GM19239 (cell line): ENCODE measurements at regions not wholly inside any gene's neighbourhood (a gene's known extent, or its start where the extent isn't known, plus 50 kb on each side); places are given as distances from the start of the nearest gene placed in this dataset.
"Not testable (repeated sequence)": the region's sequence is repeated elsewhere in the genome, so short reads cannot be mapped to it uniquely, and the experiment has no call there.

Source experiments
- DNase-seq: peaks from one replicate; pipeline ENCODE4 v3.0.0; 2011; ENCODE audit warnings: low spot score; ENCODE audit not compliant: insufficient read length
- FAIRE-seq: peaks from 2 replicates; lab custom pipeline; 2011; peaks lifted over from hg19 to GRCh38; lab: Jason Lieb, UNC

DNA sequence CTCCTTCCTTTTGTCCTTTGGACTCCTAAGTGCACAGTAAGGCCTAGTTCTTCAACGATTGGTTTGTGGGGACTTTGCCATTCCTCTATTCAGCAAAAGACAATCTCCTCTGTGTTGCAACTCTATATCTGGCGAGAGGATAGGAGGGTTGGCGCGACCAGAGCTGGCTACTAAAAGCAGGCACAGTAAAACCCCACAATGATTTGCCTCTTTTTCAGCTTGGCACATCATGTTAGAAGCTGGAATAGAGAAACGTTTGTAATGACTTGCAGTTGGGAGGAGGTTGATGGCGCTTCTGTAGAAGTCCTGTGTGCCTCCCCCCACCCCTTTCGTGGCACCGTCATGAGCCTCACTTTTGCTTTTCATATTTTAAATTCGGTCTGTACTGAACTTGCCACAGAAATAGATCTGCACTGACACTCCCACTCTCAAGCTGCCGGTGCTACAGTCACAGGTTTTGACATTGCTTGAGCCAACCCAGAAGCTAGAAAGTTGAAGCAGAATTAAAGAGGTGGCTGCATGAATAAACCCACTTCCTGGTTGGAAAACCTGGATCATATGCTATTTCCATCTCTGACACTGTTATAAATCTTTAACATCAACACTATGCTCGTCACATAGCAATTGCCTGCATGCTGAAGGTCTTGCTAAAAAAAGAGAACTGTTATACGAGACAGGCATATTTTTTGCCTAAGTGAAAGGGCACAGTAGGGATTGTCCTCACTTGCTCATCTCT lies 315.3 kb upstream of the PRICKLE1 start:
- DNase-seq (no peak), FAIRE-seq (no peak)

DNA sequence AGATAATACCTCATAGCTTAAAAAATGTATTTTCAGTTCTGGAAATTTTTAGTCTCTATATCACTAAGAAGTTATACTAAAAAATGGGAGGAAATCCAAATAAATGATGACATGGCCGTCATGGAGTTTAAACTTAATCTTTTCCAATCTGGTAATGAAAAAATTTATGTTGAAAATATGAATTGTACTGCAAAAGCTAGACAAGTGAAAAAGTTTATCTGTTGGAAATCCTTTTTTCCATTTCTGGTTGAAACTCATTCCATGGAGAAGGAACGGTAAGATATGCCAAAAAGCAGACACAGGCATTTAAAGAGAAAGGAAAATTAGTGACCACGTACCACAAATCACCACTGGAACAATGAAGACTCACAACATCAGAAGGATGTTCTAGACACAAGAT lies 314.2 kb upstream of the PRICKLE1 start:
- no peak for FAIRE-seq

GRCh38 chr12:42902001-42902400 lies 312.5 kb upstream of the PRICKLE1 start:
- DNase-seq: no peak
- FAIRE-seq: no peak

More for the DNA sequence above, 314.2 kb upstream of the PRICKLE1 start:
- DNase-seq: no peak

DNA sequence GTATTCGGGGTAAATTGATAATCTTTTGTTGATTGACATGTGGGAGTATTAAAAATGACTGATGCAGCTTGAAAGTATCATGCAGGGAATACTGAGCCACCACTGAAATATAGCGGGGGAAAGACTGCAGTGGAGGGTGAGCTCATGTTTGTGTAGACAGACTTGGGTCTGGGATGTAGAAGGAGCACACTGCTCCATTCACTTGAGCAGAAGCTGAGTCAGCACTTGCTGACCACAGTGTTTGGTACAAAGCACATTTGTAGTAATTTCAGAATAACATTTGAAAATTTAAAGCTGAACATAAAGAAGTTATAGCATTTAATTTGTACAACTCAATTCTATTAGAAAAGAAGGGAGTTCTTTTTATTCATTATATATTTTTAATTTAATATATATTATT lies 304.3 kb upstream of the PRICKLE1 start:
- no peak for FAIRE-seq
- no peak for DNase-seq

GRCh38 chr12:42892702-42893551 lies 303.4 kb upstream of the PRICKLE1 start:
- FAIRE-seq (no peak), DNase-seq (no peak)

- DNase-seq (no peak), FAIRE-seq (no peak)
These were observed 298.1 kb upstream of the PRICKLE1 start for GRCh38 chr12:42887657-42888056.

GRCh38 chr12:42886160-42886559 lies 296.6 kb upstream of the PRICKLE1 start:
- no peak for FAIRE-seq
- DNase-seq: no peak

DNA sequence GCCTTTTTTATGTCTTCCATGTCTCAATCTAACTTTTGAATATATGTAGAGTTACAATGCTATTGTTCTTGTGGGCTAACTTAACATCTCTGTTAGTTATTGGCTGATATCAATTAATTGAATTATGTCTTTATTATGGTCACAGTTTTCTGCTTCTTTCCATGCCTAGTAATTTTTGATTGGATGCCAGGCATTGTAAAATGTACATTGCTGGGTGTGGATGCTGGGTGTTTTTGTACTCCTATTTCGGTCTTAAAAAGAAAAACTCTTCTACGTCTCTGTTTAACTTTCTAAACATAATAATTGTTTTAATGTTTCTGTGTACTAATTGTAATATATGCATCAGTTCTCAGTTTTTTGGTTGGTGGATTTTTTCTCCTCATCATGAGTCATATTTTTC lies 296.1 kb upstream of the PRICKLE1 start:
- FAIRE-seq: no peak
- DNase-seq: no peak

DNA sequence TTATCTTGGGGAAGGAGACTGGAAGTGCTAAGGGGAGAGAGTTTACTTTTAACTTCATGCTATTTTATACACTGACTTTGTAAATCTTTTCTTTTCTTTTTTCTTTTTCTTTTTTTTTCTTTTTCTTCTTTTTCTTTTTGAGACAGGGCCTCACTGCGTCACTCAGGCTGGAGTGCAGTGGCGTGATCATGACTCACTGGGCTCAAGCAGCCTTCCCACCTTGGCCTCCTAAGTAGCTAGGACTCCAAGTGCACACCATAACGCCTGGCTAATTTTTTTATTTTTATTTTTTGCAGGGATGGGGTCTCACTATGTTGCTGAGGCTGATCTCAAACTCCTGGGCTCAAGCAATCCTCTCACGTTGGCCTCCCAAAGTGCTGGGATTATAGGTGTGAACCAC lies 294.6 kb upstream of the PRICKLE1 start:
- FAIRE-seq: no peak

GRCh38 chr12:42873401-42873800 lies 283.9 kb upstream of the PRICKLE1 start:
- no peak for FAIRE-seq
- DNase-seq: no peak

More for the DNA sequence above, 294.6 kb upstream of the PRICKLE1 start:
- DNase-seq: no peak

DNA sequence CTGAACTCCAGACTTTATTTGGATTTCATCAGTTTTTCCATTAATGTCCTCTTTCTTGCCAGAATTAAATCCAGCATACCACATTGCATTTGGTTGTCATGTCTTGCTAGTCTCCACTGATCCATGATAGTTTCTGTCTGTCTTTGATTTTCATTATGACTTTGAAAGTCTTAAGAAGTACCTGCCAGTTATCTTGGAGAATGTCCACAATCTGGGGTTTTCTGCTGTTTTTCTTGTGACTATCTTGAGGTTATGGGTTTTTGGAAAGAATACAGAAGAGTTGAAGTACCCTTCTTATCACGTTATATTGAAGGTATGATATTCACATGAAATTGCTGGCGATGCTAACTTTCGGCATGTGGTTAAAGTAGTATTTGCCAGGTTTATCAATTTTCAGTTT lies 282.3 kb upstream of the PRICKLE1 start:
- DNase-seq: no peak
- FAIRE-seq: no peak

DNA sequence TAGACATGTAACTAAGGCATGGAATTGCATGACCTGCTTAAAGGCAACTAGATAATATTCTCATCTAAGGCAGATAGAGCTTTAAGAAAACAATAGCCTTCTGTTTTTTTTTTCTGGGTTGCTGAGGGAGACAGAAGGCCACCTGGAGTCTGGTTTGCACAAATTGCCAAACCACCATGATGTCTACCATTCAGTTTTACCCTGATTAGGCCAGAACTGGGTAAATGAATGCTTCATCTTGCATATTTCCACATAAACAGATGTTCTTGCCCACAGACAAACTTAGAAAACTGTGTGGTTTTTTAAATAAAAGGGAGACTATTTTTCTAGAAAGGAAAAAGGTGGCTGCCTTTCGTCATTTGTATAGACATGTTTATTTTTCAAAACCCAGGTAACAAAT lies 278.7 kb upstream of the PRICKLE1 start:
- DNase-seq (no peak), FAIRE-seq (no peak)

GRCh38 chr12:42865282-42865681 lies 275.7 kb upstream of the PRICKLE1 start:
- FAIRE-seq: no peak
- DNase-seq: no peak

DNA sequence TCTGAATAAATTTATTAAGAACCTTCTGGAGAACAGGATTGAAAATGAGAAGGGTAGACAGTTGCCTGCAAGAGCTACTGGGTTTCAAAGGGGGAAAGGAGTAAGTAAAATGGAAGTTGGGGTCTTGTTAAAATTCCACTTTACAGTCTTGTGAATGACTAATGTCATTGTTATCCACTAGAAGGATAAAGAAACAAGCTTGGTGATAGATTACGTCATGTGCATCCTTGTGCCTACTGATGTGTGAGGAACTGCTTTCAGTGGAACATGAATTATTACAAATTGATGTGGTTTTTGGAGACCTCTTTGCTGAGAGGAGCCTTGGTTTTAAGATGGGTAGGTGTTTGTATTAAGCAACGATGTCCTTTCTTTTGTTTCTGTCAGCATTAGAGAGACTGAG lies 272.5 kb upstream of the PRICKLE1 start:
- FAIRE-seq (no peak), DNase-seq (no peak)

GRCh38 chr12:42860331-42860730 lies 270.8 kb upstream of the PRICKLE1 start:
- FAIRE-seq, DNase-seq: not testable (repeated sequence)

GRCh38 chr12:42859612-42860011 lies 270.1 kb upstream of the PRICKLE1 start:
- FAIRE-seq: no peak

DNA sequence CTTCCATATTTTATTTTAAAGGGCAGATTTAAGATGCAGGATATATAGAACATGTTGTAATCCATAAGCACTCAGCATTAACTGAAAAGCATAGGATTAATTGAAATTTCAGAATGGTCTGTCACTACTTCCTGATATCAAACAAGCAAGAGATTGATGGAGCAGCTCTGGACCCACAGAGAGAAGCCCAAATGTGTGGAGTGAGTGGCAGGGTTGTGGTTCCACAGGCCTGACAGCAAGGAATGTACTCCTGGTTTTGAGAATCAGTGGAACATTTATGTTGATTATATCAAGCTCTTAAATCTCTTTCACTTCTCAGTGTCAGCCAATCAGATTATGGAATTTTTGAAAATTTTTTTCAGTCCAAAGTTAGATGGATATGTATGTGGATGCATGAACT lies 267.6 kb upstream of the PRICKLE1 start:
- no peak for FAIRE-seq

More at GRCh38 chr12:42859612-42860011, 270.1 kb upstream of the PRICKLE1 start:
- no peak for DNase-seq

GRCh38 chr12:42855362-42855950 lies 265.9 kb upstream of the PRICKLE1 start:
- FAIRE-seq (no peak), DNase-seq (no peak)

More for the DNA sequence above, 267.6 kb upstream of the PRICKLE1 start:
- no peak for DNase-seq

DNA sequence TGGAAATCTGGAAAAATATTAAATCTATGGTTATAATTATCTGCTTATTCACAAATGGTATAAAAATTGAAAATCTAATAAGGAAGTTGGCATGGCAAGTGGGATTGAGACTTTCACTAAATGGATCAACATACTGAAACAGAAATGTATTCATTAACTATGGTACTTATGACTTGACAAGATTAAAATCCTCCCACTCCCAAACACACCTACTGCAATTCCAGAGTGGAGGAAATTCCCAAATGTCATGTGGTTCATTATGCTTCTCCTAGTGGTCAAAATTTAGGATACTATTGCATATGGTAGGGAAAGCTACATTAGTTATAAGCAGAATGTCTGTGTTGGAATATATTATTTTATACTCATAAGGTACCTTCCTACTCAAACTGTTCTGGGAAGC lies 265.3 kb upstream of the PRICKLE1 start:
- DNase-seq: no peak
- no peak for FAIRE-seq

- no peak for FAIRE-seq
- DNase-seq: no peak
These were observed 264.7 kb upstream of the PRICKLE1 start for GRCh38 chr12:42854208-42854607.
